WERI-Rb-1 (cell line): ENCODE measurements at regions not wholly inside any gene's neighbourhood (a gene's known extent, or its start where the extent isn't known, plus 50 kb on each side); places are given as distances from the start of the nearest gene placed in this dataset.
A peak's percentile ranks its signal among the peaks of the same experiment; 100 is the strongest.

Source experiments
- DNase-seq: peaks from one replicate; pipeline ENCODE4 v3.0.0-alpha.2; 2020
- H3K27ac ChIP-seq: fragments of 250-450 bp; sonication (Bioruptor Pico); 2 replicates; pipeline ENCODE4 v1.5.1; 2020; ENCODE audit warnings: mild to moderate bottlenecking, moderate library complexity
- H3K27me3 ChIP-seq: fragments of 250-450 bp; sonication (Bioruptor Pico); 2 replicates; pipeline ENCODE4 v1.5.1; 2021; ENCODE audit warnings: mild to moderate bottlenecking, low read depth, moderate library complexity; ENCODE audit not compliant: insufficient read depth, severe bottlenecking
- H3K36me3 ChIP-seq: fragments of 250-450 bp; sonication (Bioruptor Pico); 2 replicates; pipeline ENCODE4 v1.5.1; 2020; ENCODE audit warnings: mild to moderate bottlenecking, moderate library complexity
- H3K4me3 ChIP-seq: 2 replicates; pipeline ENCODE4 v1.5.1; 2011; ENCODE audit warnings: low read depth, mild to moderate bottlenecking, control low read depth, low read length
- H3K9me3 ChIP-seq: fragments of 250-450 bp; sonication (Bioruptor Pico); 2 replicates; pipeline ENCODE4 v1.5.1; 2021; ENCODE audit warnings: mild to moderate bottlenecking, moderate library complexity; ENCODE audit not compliant: severe bottlenecking
- CTCF ChIP-seq: IDR thresholded peaks from 2 replicates; pipeline ENCODE4 v1.5.1; 2011; ENCODE audit warnings: low read depth, mild to moderate bottlenecking, control low read depth, inconsistent platforms, low read length

- Histone ChIP-seq H3K36me3 (no peaks in the 10 kb centered on the region), H3K27ac (no peak overlapping the region), H3K9me3 (no peaks in the 10 kb centered on the region), H3K27me3 (no peaks in the 10 kb centered on the region), H3K4me3 (no peak overlapping the region)
- peak; percentile 94 for TF ChIP-seq CTCF
- peak; percentile 57 for DNase-seq
Observed at GRCh38 chr5:60295423-60295822, 401.9 kb upstream of the PDE4D start.

- no peaks in the 10 kb centered on the region for H3K27me3 ChIP-seq
- H3K4me3 ChIP-seq, result no peak overlapping the region
- H3K36me3 ChIP-seq, result no peaks in the 10 kb centered on the region
- DNase-seq, result no peak
- no peak overlapping the region for H3K27ac ChIP-seq
- no peaks in the 10 kb centered on the region for H3K9me3 ChIP-seq
- TF ChIP-seq CTCF, result no peak
Observed at GRCh38 chr5:60293518-60293917, 400.0 kb upstream of the PDE4D start.

- Histone ChIP-seq H3K27ac (no peak overlapping the region), H3K9me3 (no peaks in the 10 kb centered on the region), H3K27me3 (no peaks in the 10 kb centered on the region), H3K4me3 (no peak overlapping the region), H3K36me3 (no peaks in the 10 kb centered on the region)
- DNase-seq, result peak; percentile 78
- peak; percentile 89 for TF ChIP-seq CTCF
Observed at GRCh38 chr5:60287174-60287771, 393.7 kb upstream of the PDE4D start.

- Histone ChIP-seq H3K27me3 (no peaks in the 10 kb centered on the region), H3K4me3 (no peak overlapping the region), H3K27ac (no peak overlapping the region), H3K9me3 (no peaks in the 10 kb centered on the region), H3K36me3 (no peaks in the 10 kb centered on the region)
- no peak for TF ChIP-seq CTCF
- DNase-seq, result no peak
Observed at GRCh38 chr5:60285910-60286309, 392.4 kb upstream of the PDE4D start.

- no peak for DNase-seq
- Histone ChIP-seq H3K36me3 (no peaks in the 10 kb centered on the region), H3K9me3 (no peaks in the 10 kb centered on the region), H3K27ac (no peak overlapping the region), H3K4me3 (no peak overlapping the region), H3K27me3 (no peaks in the 10 kb centered on the region)
- TF ChIP-seq CTCF, result no peak
Observed at GRCh38 chr5:60280943-60281342, 387.4 kb upstream of the PDE4D start.

- no peak overlapping the region for H3K27ac ChIP-seq
- no peaks in the 10 kb centered on the region for H3K27me3 ChIP-seq
- H3K36me3 ChIP-seq, result no peaks in the 10 kb centered on the region
- no peak for DNase-seq
- H3K4me3 ChIP-seq, result no peak overlapping the region
- no peak for TF ChIP-seq CTCF
- no peaks in the 10 kb centered on the region for H3K9me3 ChIP-seq
Observed at GRCh38 chr5:60277941-60278340, 384.4 kb upstream of the PDE4D start.
